Activated CD8-positive, alpha-beta T cell treated with anti-CD3 and anti-CD28 coated beads for 36 hours (primary cell): ENCODE measurements at regions not wholly inside any gene's neighbourhood (a gene's known extent, or its start where the extent isn't known, plus 50 kb on each side); places are given as distances from the start of the nearest gene placed in this dataset.
"Not testable (repeated sequence)": the region's sequence is repeated elsewhere in the genome, so short reads cannot be mapped to it uniquely, and the experiment has no call there.

Experiments used
- ATAC-seq: fragments of 200-7000 bp; cut with Tn5 transposase; one replicate; pipeline ENCODE4 v1.10.0; 2021; ENCODE audit warnings: mild to moderate bottlenecking, moderate library complexity
- CTCF ChIA-PET: fragments of 350-600 bp; sonication (Branson Sonifier 250); formaldehyde crosslinking; loops from one replicate; lab custom pipeline; 2021; ENCODE audit warnings: antibody characterized with exemption; lab: Charles Lee
- POLR2A ChIA-PET: fragments of 350-600 bp; sonication (Branson Sonifier 250); formaldehyde crosslinking; loops from one replicate; lab custom pipeline; 2021; ENCODE audit warnings: antibody characterized with exemption; lab: Charles Lee
- DNase-seq: peaks from one replicate; pipeline ENCODE4 v3.0.0-alpha.2; 2020
- H3K27ac Mint-ChIP-seq: one replicate; pipeline ENCODE4 v1.8.0; 2021; ENCODE audit warnings: mild to moderate bottlenecking, mixed read lengths
- H3K27me3 Mint-ChIP-seq: one replicate; pipeline ENCODE4 v1.8.0; 2021; ENCODE audit warnings: mixed read lengths
- H3K36me3 Mint-ChIP-seq: one replicate; pipeline ENCODE4 v1.8.0; 2021; ENCODE audit warnings: low read depth, mixed read lengths
- H3K4me1 Mint-ChIP-seq: one replicate; pipeline ENCODE4 v1.8.0; 2021; ENCODE audit warnings: low read depth, mixed read lengths
- H3K4me3 Mint-ChIP-seq: one replicate; pipeline ENCODE4 v1.8.0; 2021; ENCODE audit warnings: mild to moderate bottlenecking, moderate library complexity, mixed read lengths
- H3K9me3 Mint-ChIP-seq: one replicate; pipeline ENCODE4 v1.8.0; 2021; ENCODE audit warnings: mixed read lengths
- intact Hi-C: fragments of 100-400 bp; cut with micrococcal nuclease; formaldehyde crosslinking; loops from one replicate; pipeline ENCODE4 v1.10.0; 2022
- TF ChIP-seq, protein P1 (sequence below): fragments of 200-600 bp; IDR thresholded peaks from one replicate; pipeline ENCODE4 v1.8.0; 2022; ENCODE audit warnings: antibody characterized with exemption, mild to moderate bottlenecking

DNA sequence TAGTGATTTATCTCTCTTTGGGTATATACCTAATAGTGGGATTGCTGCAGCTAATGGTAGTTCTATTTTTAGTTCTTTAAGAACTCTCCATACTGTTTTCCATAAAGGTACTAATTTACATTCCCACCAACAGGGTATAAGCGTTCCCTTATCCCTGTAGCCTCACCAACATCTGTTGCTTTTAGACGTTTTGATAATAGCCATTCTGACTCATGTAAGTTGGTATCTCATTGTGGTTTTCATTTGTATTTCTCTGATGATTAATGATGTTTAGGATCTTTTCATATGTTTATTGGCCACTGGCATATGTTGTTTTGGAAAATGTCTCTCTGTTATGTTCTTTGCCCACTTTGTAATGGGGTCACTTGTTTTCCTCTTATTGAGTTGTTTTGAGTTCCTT is 88.5 kb upstream of the ZNF267 start:
- H3K9me3 Mint-ChIP-seq: peaks cover 56% of the 10 kb centered on the region
- H3K4me3 Mint-ChIP-seq: no peak overlapping the region
- ATAC-seq (no peak), DNase-seq (no peak)
- no peaks in the 10 kb centered on the region for H3K27me3 Mint-ChIP-seq
- TF ChIP-seq, protein P1, sequence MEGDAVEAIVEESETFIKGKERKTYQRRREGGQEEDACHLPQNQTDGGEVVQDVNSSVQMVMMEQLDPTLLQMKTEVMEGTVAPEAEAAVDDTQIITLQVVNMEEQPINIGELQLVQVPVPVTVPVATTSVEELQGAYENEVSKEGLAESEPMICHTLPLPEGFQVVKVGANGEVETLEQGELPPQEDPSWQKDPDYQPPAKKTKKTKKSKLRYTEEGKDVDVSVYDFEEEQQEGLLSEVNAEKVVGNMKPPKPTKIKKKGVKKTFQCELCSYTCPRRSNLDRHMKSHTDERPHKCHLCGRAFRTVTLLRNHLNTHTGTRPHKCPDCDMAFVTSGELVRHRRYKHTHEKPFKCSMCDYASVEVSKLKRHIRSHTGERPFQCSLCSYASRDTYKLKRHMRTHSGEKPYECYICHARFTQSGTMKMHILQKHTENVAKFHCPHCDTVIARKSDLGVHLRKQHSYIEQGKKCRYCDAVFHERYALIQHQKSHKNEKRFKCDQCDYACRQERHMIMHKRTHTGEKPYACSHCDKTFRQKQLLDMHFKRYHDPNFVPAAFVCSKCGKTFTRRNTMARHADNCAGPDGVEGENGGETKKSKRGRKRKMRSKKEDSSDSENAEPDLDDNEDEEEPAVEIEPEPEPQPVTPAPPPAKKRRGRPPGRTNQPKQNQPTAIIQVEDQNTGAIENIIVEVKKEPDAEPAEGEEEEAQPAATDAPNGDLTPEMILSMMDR: no peak
- ChIA-PET POLR2A (no interaction called here), CTCF (no interaction called here)
- H3K36me3 Mint-ChIP-seq: peaks cover 17% of the 10 kb centered on the region
- no peak overlapping the region for H3K27ac Mint-ChIP-seq
- intact Hi-C loops: no loop called here
- no peaks in the 10 kb centered on the region for H3K4me1 Mint-ChIP-seq

DNA sequence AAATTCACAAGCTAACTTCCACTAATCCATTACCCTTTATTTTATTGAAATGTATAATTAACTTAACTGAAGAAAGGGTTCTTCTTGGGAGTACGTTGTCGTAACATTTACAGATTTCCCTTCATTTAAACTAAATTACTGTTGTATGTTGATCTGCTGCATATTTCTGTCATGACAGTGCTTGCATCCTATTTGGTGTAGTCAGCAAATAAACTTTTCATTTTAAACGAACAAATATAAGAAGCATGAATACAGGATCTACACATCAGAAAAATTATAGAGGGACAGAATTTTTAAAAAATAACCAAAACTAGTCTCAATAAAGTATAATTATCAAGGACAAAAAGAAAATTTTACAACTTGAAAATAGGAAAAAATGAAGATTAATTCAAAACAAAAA is 66.5 kb upstream of the ZNF267 start:
- ATAC-seq (no peak), DNase-seq (no peak)
- Mint-ChIP-seq H3K4me3 (no peak overlapping the region), H3K4me1 (peaks cover 2% of the 10 kb centered on the region), H3K27ac (no peak overlapping the region), H3K9me3 (no peaks in the 10 kb centered on the region), H3K36me3 (no peaks in the 10 kb centered on the region), H3K27me3 (peaks cover 2% of the 10 kb centered on the region)
- CTCF ChIA-PET: no interaction called here
- intact Hi-C loops: no loop called here
- POLR2A ChIA-PET: no interaction called here
- TF ChIP-seq, protein P1: no peak

DNA sequence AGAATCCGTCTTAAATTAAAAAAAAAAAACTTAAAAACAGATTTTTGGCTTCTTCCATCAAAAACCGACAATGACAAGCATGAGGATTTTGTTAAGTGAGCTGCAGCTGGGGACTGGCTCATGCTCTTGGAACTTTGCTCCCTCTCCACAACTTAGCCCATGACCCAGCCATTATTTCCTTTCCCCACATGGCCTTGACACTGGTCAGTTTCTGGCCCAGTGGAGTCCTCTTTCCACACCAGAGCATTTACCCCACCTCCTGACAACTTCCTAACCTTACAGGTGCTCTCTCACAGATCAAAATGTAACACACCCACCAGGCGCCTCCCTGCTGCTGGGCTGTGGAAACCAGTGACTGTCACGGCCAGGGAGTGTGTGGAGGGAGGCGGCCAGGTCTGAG is 62.7 kb upstream of the ZNF267 start:
- ChIA-PET CTCF (no interaction called here), POLR2A (no interaction called here)
- Mint-ChIP-seq H3K36me3 (no peaks in the 10 kb centered on the region), H3K27me3 (peaks cover 2% of the 10 kb centered on the region), H3K4me3 (no peak overlapping the region), H3K4me1 (peaks cover 2% of the 10 kb centered on the region), H3K27ac (no peak overlapping the region), H3K9me3 (no peaks in the 10 kb centered on the region)
- DNase-seq (no peak), ATAC-seq (no peak)
- TF ChIP-seq, protein P1: no peak
- intact Hi-C loops: no loop called here

DNA sequence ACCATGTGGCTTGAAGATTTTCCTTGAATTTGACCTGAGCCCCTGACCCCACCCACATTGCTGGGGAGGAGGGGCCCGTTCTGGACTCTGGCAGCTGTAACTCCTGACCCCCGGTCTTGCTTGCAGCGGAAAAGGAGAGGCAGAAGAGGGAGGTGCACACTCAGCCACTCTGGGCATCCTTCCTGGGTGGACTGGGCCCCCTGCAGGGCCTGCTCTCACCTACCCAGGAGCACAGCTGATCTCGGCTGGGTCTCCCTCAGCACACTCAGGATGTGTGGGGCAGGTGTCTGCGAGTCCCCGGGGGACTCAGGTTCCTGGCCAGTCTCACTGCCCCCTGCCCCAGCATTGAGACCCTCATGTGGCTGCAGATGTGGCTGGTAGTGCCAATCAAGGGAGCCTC is 57.5 kb upstream of the ZNF267 start:
- H3K4me3 Mint-ChIP-seq, H3K36me3 Mint-ChIP-seq, H3K9me3 Mint-ChIP-seq, CTCF ChIA-PET, intact Hi-C loops, DNase-seq, POLR2A ChIA-PET, ATAC-seq, H3K4me1 Mint-ChIP-seq, H3K27ac Mint-ChIP-seq, H3K27me3 Mint-ChIP-seq: not testable (repeated sequence)

DNA sequence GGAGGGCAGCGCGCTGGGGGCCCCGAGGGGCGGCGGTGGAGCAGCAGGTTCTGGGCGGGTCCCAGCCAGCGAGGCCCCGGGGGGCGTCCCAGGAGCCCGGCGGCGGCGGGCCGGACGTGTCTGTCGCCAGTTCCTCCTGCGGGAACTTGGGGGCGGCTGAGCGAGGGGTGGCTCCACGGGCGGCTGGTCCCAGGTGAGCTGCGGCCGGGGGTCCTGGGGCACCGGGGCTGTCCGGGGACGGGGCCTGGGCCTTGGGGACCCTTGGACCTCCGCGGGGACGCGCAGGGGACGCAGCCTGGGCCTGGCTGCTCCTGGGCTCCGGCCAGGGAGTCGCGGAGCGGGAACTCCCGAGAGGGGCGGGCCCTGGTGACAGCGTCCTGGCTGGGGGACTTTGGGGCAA is 54.2 kb upstream of the ZNF267 start:
- H3K4me3 Mint-ChIP-seq: no peak overlapping the region

More for the DNA sequence above, 54.2 kb upstream of the ZNF267 start:
- Mint-ChIP-seq H3K27ac (no peak overlapping the region), H3K9me3 (peaks cover 4% of the 10 kb centered on the region), H3K4me1 (no peaks in the 10 kb centered on the region), H3K27me3 (peaks cover 19% of the 10 kb centered on the region), H3K36me3 (peaks cover 2% of the 10 kb centered on the region)
- TF ChIP-seq, protein P1: no peak
- ChIA-PET POLR2A (no interaction called here), CTCF (interaction anchor here (1.1 kb wide), 1 partner anchor 49 kb away, joined by 3 read pairs; no protein-coding TSS in a partner anchor)
- ATAC-seq (no peak), DNase-seq (no peak)
- intact Hi-C loops: no loop called here
